ENCODE measurements at regions not wholly inside any gene's neighbourhood (a gene's known extent, or its start where the extent isn't known, plus 50 kb on each side); places are given as distances from the start of the nearest gene placed in this dataset.
"Not testable (repeated sequence)": the region's sequence is repeated elsewhere in the genome, so short reads cannot be mapped to it uniquely, and the experiment has no call there.

GRCh38 chr15:26259581-26259980 lies 396.5 kb upstream of the ATP10A start:
- no peak for DNase-seq

- not testable (repeated sequence) for DNase-seq
Observed at GRCh38 chr15:26244782-26245181, 381.7 kb upstream of the ATP10A start.

- DNase-seq, result no peak
Observed at GRCh38 chr15:26243382-26243781, 380.3 kb upstream of the ATP10A start.

GRCh38 chr15:26242565-26243071 lies 379.5 kb upstream of the ATP10A start:
- DNase-seq, result no peak

GRCh38 chr15:26235864-26236263 lies 372.7 kb upstream of the ATP10A start:
- DNase-seq, result no peak

- no peak for DNase-seq
Observed at GRCh38 chr15:26234976-26235767, 372.0 kb upstream of the ATP10A start.

- no peak for DNase-seq
Observed at GRCh38 chr15:26232691-26233090, 369.6 kb upstream of the ATP10A start.

GRCh38 chr15:26231096-26231495 lies 368.0 kb upstream of the ATP10A start:
- no peak for DNase-seq

- DNase-seq, result no peak
Observed at GRCh38 chr15:26224266-26224665, 361.1 kb upstream of the ATP10A start.

- DNase-seq, result no peak
Observed at GRCh38 chr15:26223720-26224119, 360.6 kb upstream of the ATP10A start.

GRCh38 chr15:26222781-26223180 lies 359.7 kb upstream of the ATP10A start:
- no peak for DNase-seq

- not testable (repeated sequence) for DNase-seq
Observed at GRCh38 chr15:26217043-26217442, 353.9 kb upstream of the ATP10A start.

- no peak for DNase-seq
Observed at GRCh38 chr15:26214290-26214689, 351.2 kb upstream of the ATP10A start.

GRCh38 chr15:26213427-26213826 lies 350.3 kb upstream of the ATP10A start:
- no peak for DNase-seq

- DNase-seq, result no peak
Observed at GRCh38 chr15:26212109-26212508, 349.0 kb upstream of the ATP10A start.

GRCh38 chr15:26210980-26211379 lies 347.9 kb upstream of the ATP10A start:
- DNase-seq, result no peak

GRCh38 chr15:26201177-26201858 lies 338.2 kb upstream of the ATP10A start:
- DNase-seq, result no peak

- DNase-seq, result no peak
Observed at GRCh38 chr15:26200427-26200826, 337.3 kb upstream of the ATP10A start.

GRCh38 chr15:26197719-26198118 lies 334.6 kb upstream of the ATP10A start:
- no peak for DNase-seq

GRCh38 chr15:26197060-26197459 lies 333.9 kb upstream of the ATP10A start:
- DNase-seq, result no peak

GRCh38 chr15:26191193-26191592 lies 328.1 kb upstream of the ATP10A start:
- DNase-seq, result no peak

- not testable (repeated sequence) for DNase-seq
Observed at GRCh38 chr15:26186138-26186537, 323.0 kb upstream of the ATP10A start.

- DNase-seq, result no peak
Observed at GRCh38 chr15:26182441-26182840, 319.3 kb upstream of the ATP10A start.

- no peak for DNase-seq
Observed at GRCh38 chr15:26179906-26180305, 316.8 kb upstream of the ATP10A start.

All from EL (cell line).